Muscle of arm (tissue), 1 donor: ENCODE measurements at regions not wholly inside any gene's neighbourhood (a gene's known extent, or its start where the extent isn't known, plus 50 kb on each side); places are given as distances from the start of the nearest gene placed in this dataset.
A peak's percentile ranks its signal among the peaks of the same experiment; 100 is the strongest.
"Not testable (repeated sequence)": the region's sequence is repeated elsewhere in the genome, so short reads cannot be mapped to it uniquely, and the experiment has no call there.

ENCODE experiments used
- DNase-seq: peaks from one replicate; pipeline ENCODE4 v3.0.0-alpha.2; 2013

DNA sequence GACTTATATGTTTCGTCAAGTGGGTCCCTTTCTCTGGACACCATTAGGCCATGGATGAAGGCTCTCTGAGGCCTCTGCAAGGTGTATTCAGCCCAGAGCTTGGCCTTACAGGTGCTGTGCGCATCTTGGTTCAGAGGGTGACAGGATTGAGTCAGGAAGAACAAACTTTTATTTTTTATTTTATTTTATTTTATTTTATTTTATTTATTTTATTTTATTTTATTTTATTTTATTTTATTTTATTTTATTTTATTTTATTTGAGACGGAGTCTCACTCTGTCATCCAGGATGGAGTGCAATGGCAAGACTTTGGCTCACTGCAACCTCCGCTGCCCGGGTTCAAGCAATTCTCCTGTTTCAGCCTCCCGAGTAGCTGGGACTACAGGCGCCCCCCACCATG, 370.4 kb upstream of the CLNK start:
- DNase-seq: not testable (repeated sequence)

DNA sequence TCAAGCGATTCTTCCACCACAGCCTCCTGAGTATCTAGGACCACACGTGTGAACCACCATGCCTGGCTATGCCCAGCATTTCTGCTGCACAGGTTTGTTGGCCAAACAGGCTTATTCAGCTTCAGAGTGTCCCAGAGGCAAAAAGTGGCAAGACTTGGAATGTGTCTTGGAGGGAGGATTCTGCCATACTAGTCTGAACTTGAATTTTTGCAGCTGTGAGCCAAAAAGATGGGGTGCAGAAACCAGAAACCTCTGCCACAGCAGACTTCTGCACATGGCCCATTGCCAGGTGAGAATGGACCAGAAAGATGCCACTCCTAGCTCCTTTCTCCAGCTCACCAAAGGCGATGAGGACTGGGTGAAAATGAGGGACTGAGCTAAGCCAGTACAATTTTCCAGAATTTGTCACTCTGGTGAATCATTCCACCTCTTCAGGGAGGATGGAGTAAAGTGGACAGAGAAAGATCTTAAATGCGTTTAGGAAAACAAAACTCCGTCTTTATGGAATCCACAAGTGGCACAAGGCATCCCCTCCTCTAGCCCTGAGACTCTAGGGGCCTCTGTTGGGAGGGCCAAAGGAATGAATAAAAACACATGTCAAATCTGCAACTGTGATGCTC, 369.1 kb upstream of the CLNK start:
- no peak for DNase-seq

DNA sequence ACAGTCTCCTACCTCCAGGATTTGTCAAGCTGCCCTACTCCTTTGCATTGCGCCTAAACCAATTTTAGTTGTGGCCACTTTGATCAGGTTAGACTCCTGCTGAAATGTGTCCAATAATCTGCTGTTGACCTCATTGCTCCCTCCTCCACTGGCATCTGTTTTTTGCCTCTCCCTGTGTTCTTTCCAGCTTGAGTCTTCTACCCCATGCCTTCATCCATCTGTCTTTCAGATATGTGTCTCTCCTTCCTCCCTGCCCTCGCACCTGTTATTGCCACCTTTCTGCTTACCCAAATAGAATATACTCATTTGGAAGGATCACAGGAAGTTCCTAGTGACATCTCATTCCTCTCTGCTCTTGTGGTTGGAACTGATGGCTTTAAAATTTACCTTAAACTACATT, 366.6 kb upstream of the CLNK start:
- no peak for DNase-seq

DNA sequence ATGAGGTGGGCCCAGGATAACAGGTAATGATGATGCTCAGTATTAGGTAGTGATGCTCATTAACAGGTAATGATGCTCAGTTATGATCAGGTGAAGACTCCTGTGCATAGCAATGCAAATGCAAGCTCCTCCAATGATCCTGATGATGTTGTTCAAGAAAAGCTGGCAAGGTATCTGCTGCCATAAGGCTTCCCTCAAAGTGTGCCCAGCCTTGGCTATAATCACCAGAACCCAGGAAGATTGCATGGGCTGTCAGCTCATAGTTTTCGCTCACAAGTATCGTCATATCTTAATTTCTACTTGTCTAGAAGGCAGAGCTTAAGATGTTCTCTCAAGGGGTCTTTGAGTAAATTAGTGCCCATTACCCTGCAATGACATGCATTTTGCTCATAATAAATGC, 366.2 kb upstream of the CLNK start:
- DNase-seq: no peak

DNA sequence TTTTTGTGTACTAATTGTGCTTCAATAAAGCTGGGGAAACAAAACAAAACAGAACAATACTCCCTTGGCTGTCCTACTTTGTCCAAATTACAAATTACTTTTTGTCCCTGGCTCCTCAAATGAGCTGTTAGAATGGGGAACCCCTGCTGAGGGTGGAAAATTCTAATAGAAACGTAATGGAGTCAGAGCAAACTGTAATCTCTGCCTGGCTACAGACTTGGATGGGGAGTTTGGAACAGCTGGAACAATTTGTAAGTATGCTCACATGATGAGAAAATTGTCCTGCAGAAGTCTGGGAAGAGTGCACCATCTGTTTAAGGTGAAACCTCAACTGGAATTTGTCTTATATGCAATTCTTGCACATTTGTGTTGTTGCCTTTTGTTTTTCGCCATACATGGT, 364.4 kb upstream of the CLNK start:
- DNase-seq: no peak

DNA sequence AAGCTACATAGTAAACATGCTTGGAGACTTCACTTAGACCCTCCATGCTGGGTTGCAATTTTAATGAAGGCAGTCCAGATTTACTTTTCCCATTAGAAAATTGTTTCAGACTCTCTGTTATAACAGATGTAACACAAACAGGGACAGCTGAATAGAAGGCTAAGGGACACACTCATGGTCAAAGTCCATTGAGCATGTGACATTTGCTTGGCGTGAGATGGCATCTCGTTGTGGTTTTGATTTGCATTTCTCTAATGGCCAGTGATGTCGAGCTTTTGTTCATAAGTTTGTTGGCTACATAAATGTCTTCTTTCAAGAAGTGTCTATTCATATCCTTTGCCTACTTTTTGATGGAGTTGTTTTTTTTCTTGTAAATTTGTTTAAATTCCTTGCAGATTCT, 358.2 kb upstream of the CLNK start:
- DNase-seq: no peak

DNA sequence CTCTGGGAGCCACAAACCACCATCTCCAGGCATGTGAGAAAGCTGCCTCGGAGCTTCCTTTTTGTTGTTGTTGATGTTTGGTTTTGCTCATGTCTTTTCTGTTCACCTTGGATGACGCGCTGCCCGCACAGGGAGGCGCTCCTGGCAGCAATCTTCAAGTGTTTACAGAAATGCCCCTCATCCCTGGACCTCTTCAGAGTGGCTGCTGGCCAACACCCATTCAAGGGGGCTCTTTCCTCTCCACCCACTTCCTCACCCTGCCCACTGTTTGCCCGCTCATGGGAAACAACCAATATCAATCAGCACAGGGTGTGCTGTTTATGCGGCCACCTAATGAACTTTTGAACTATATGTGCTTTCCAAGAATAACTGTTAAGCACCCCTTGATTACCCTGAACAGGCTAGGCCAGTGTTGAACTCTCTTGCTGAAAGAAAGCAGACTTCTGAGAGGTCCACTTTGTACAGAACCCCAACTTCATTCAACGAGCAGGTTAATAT, 355.1 kb upstream of the CLNK start:
- no peak for DNase-seq

DNA sequence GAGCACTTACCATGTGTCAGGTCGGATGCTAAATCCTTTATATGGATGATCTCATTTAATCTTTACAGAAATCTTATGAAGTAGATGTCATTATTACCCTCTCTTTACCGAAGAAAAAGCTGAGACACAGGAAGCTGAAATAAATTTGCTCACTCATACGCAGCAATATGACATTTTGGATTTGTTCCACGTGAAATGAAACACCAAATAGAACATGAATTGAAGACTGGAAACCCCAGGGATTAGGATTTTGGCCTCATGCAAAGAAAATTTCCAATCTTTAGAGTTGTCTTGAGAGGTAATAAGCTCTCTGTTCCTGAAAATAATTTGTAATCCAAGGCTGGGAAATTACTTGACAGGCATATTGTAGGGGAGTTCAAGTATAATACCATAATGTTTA, 354.4 kb upstream of the CLNK start:
- peak; percentile 22 for DNase-seq

DNA sequence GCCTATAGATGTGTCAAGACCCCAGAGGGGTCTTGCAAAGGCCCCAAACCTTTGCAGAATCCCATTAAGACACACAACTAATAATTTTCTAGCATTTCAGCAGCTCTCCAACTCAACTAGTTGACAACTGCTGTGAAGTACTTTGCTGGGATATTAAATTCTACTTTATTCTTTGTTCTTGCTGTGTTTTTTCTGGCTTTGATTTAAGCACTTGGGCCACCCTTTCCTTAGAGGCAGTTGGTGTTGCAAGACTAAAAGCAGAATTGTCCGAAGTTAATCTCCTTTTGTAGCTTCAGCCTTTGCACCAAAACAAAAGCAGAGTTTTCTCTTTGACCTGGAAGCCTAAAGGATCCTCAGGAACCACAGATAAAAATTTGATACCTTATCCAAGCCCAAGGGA, 353.1 kb upstream of the CLNK start:
- DNase-seq: no peak

DNA sequence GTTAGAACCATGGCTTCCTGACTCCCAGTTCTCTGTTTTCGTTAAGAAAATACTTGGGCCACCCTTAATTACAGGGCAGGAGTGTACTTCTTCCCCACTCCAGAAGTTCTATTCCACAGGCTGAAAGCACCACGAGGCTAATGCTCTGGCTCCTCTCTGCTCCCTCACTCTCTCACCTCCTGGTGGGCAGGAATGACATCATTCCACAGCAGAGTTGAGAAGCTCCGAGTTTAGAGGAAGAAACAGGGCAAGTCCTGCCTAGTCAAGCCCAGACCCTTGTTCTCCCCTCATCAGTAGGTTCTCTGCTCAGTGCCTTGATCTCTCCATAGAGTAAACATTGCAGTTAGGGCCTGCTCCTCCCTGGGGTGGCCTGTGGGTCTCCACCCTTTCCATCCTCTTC, 343.8 kb upstream of the CLNK start:
- no peak for DNase-seq

DNA sequence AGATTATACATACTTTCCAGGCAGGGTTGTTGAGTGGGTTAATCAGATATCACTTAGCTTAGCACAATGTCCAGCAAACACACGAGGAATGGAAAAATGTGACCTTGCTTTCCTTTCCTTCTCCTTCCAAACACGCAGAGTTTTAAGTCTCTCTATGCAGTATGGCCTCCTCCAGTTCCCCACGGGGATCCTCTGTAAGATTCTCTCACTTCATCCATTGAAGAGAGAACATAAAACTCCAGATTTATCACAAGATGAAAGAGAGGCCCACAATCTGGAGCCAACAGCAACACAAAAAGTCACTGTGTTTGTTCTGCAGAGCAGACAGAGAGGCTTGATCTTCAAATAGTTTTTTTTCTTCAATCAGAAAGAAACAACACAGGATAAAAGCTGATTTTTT, 336.8 kb upstream of the CLNK start:
- peak; percentile 21 for DNase-seq

DNA sequence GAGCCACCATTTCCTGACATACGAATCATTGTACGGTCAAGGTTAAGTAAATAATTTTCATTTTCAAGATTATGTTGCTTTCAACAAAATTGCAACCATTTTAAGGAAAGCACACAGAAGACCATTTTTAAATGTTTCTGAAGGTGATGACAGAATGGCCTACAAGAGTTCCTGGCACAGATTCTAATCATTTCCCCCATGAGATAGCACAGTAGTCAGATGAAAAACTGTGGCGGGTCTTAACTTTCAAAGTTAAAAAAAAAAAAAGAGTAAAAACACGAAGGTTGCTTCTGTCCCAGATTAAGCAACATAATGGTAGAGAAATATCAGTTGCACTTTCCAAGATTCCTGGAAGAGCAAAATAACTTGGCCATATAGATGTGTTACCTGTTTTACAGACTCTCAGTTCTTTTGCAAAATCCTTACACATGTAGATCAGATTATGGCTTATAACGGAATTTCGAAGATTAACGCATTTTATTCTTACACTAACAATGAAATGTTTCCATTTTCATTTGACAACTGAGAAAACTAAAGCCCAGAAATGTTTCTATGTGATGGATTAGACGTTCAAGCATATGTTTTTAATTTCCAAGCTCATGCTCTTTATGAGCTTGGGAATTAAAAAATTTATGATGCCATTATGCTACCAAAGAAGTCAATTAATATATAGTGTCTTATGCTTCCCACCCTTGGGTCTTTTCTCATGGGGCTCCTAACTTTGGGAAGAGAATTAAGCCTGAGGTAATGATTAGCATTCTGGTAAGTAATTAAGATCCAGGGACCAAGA, 335.1 kb upstream of the CLNK start:
- peak; percentile 30 for DNase-seq

DNA sequence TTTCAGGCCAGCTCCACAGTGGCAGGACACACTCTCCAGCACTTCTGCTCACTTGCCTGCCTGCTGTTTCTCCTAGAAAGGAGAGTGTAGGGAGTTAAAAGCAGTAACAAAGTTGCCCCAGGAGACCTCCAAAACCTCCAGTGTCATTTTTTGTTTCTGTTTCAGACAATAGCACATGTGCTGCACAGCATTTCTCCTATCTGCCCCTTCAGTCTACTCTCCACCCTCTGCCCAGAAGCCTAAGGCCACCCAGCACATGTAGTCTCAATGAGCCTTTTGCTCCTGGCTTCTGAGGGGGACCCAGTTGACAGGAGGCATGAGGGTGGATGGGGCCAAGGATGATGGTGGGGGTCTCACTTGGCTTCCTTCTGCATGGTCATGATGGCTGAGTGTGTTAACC, 329.6 kb upstream of the CLNK start:
- DNase-seq: no peak

DNA sequence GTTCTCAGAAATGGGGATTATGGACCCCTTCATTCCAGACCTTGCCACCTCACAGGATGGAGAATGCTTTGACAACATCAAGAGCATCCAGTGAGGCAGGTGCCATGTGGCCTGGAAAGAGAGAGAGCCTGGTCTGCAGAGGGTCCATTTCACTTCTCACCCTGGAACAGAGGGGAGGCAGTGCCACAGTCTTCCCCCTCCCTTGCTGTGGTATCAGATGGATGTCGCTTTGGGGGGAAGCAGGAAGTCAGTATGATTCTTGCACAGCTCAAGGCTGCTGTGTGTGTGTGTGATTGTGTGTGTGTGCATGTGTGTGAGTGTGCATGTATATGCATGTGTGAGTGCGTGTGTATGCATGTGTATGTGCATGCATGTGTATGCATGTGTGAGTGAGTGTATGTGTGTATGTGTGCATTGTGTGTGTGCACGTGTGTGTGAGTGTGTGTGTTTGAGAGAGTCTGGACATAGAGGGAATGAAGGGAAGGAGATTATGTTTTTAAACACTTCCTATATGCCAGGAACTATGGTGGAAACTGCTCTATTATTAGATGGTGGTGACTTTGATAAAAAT, 328.6 kb upstream of the CLNK start:
- no peak for DNase-seq

DNA sequence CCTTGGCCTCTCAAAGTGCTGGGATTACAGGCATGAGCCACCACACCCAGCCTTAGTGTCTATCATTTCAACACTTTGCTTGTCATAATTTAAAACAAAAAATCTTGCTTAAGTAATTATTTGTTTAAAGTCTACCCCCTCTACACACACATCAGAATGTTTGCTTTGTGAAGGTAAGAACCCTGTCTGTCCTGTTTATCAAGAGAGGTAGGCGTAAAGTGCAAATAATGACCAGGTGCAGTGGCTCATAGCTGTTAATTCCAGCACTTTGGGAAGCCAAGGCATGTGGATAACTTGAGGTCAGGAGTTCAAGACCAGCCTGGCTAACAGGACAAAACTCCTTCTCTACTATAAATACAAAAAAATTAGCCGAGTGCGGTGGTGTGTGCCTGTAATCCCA, 326.7 kb upstream of the CLNK start:
- no peak for DNase-seq

DNA sequence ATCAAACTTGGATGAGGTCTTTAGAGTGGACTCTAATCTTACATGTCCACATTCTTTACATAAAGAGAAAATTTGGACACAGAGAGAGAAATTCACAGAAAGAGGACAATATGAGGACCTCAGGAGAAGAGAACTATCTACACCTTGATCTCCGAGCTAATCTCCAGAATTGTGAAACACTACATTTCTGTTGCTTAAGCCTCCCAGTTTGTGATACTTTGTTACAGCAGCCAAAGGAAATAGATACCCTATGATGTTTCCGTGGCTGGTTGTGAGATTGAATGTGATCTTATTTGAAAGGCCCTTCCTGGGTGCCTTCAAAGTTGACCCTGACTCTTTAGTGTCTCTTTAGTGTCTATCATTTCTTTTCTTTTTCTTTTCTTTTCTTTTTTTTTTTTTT, 326.1 kb upstream of the CLNK start:
- DNase-seq: no peak

DNA sequence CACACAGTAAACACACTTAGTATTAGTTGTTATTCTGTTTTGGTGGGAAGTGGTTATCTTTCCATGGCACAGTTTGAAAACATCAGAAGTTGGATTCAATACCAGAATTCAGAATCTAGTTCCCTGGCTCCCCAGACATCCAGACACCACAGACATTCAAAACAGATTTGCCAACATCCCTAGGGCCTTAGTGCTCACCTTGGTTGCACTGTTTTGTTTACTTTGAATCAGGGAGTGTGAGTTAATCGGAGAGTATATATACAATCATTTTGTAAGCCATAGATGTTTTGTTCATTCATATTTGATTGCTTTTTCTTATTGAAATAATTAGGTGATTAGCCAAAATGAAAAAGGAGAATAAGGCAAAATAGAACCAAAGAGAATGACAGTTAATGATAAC, 324.7 kb upstream of the CLNK start:
- no peak for DNase-seq

DNA sequence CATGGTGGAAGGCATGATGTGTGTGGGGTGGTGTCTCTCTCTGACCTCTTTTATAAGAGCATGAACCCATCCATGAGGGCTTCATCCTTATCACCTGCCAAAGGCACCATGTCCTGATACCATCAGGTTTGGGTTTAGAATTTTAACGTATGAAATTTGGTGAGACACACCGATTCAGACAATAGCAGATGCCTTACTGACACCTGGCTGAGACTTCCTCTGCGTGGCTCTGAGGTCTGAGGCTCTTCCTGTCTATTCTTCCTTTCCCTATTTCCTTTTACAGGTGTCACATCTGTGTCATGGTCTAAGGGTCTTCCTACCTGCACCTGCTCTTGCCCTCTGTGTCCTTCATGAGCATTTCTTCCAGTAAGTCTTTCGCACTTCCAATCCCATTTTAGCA, 320.7 kb upstream of the CLNK start:
- no peak for DNase-seq

DNA sequence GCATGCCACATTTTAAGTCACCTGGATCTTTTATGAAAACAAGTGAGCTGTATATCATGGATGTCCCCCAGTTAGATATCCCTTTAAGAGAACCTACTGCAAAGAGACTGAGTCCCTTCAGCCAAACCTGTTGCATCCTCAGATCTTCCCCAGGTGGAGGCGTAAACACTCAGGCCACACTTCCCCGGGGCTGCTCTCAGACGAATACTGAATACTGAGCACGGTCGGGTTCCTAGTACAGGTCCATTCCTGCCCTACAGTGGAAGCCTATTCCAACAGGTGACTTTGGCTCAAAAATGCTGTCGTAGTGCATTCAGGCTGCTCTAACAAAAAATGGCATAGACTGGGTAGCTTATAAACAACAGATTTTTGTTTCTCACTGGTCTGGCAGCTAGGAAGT, 320.2 kb upstream of the CLNK start:
- DNase-seq: no peak

DNA sequence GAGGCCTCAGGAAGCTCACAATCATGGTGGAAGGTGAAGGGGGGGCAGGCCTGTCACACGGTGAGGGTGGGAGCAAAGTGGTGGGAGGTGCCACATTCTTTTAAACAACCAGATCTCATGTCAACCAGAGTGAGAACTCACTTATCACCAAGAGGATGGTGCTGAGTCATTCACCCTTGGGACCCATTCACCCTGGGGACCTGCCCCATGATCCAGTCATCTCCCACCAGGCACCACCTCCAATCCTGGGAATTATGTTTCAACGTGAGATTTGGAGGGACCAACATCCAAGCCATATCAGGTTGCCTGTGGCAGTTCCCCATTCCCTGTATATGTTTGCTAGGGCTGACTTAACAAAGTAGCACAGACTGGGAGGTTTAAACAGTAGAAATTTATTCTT, 318.4 kb upstream of the CLNK start:
- DNase-seq: no peak

DNA sequence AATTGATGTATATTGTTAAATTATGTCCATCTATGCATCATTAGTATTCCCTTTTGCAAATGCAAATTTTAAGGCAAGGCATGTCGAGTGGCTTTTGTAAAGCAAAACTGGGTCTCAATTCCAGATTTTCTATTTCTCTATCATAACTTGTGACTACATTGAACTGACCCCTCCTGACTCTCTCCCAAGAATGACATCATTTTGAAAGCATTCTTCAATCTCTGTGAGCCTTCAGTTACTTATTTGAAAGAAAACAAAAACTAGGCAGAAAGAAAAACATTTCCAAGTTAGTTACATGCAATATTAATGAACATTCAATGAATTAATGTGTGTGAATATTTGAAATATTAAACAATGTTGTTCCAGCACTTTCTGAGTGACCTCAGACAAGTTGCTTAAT, 314.3 kb upstream of the CLNK start:
- peak; percentile 70 for DNase-seq

DNA sequence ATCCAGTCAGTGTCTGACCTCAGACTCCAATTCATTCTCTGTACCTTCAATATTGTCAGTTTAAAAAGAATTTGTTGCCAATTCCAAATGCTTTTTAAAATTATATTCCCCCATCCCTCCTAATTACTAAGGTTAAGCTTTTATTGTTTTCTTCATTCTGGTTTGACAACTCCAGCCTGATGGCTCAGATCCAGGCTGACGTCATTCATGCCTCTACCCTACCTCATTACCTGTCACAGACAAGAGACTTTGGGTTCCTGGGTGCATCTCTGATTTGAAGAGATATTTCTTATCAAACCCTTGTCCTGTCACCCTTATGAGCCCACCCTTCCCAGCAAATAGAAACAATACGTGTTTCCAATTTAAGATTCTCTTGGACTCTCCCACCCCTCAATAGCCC, 300.2 kb upstream of the CLNK start:
- no peak for DNase-seq

DNA sequence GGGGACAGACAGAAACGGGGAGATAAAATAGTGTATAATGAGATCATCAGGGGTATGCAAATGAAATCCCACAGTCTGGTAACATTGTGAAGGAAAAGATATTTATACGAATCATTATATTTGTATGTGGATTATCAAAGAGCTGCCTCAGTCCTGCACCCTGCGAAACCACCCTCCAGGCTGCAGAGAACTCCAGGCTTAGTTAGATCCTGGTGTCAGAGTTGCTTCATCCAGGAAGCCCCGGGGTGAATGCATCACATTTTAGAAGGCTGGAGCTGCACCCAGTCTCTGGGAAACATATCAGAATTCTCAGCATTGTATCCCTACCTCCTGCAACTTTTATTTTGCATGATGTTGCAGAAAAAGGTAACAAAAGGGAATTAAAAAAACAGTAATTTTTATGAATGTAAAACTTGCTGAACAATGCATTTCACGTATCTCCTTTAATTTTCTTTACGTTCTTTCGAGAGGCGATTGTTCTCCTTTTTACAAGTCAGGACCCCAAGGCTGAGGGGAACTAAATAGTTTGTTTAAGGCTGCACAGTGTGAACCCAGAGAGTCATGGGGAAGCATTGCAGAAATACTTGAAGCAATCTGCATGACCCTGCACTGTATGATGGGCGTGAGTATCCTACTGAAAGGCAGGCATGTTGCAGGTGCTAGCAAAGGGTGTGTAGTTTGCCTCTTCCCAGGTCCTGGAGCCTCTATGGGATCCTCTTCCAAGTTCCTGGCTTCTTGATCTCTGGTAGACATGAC, 299.5 kb upstream of the CLNK start:
- DNase-seq: no peak
